IPS DF 6.9 (cell line): ENCODE measurements at regions not wholly inside any gene's neighbourhood (a gene's known extent, or its start where the extent isn't known, plus 50 kb on each side); places are given as distances from the start of the nearest gene placed in this dataset.

Experiments used
- DNase-seq: peaks from one replicate; pipeline ENCODE4 v3.0.0-alpha.2; 2013; ENCODE audit warnings: low read depth, low spot score
- H3K27ac ChIP-seq: one replicate; pipeline ENCODE4 v1.5.1; 2013; ENCODE audit warnings: low read length, control low read depth
- H3K27me3 ChIP-seq: 2 replicates; pipeline ENCODE4 v1.6.1; 2013; ENCODE audit warnings: mild to moderate bottlenecking, low read length; ENCODE audit not compliant: control insufficient read depth, insufficient read depth
- H3K36me3 ChIP-seq: 2 replicates; pipeline ENCODE4 v1.6.1; 2013; ENCODE audit warnings: low read length; ENCODE audit not compliant: control insufficient read depth, insufficient read depth
- H3K4me1 ChIP-seq: 2 replicates; pipeline ENCODE4 v1.6.1; 2013; ENCODE audit warnings: low read length; ENCODE audit not compliant: control insufficient read depth, insufficient read depth
- H3K4me3 ChIP-seq: 2 replicates; pipeline ENCODE4 v1.5.1; 2013; ENCODE audit warnings: mild to moderate bottlenecking, low read length
- H3K9me3 ChIP-seq: 2 replicates; pipeline ENCODE4 v1.6.1; 2013; ENCODE audit warnings: low read length, inconsistent platforms; ENCODE audit not compliant: control insufficient read depth, insufficient read depth
- WGBS: extraction: QIAGEN DNeasy Blood & Tissue Kit; methylation state at CpG from one replicate; pipeline ENCODE4 v1.1.7; 2013; ENCODE audit warnings: mixed read lengths, missing lambda C conversion rate; ENCODE audit not compliant: insufficient read length, insufficient coverage; 5-methylcytosine and 5-hydroxymethylcytosine counted together

GRCh38 chr11:69373251-69373635, 79.3 kb downstream of the MYEOV start:
- no peaks in the 10 kb centered on the region; the same call in 1 of the 2 replicates for H3K9me3 ChIP-seq
- WGBS = no CpG with 5 or more reads among the region's 2 CpGs

GRCh38 chr11:69374110-69374945, 80.4 kb downstream of the MYEOV start:
- H3K27ac ChIP-seq = no peak overlapping the region
- no peak for DNase-seq

More at GRCh38 chr11:69373251-69373635, 79.3 kb downstream of the MYEOV start:
- no peaks in the 10 kb centered on the region; the same call in 1 of the 2 replicates for H3K4me1 ChIP-seq
- no peak overlapping the region for H3K4me3 ChIP-seq
- H3K36me3 ChIP-seq = no peaks in the 10 kb centered on the region
- H3K27ac ChIP-seq = no peak overlapping the region
- no peaks in the 10 kb centered on the region for H3K27me3 ChIP-seq
- DNase-seq = no peak

DNA sequence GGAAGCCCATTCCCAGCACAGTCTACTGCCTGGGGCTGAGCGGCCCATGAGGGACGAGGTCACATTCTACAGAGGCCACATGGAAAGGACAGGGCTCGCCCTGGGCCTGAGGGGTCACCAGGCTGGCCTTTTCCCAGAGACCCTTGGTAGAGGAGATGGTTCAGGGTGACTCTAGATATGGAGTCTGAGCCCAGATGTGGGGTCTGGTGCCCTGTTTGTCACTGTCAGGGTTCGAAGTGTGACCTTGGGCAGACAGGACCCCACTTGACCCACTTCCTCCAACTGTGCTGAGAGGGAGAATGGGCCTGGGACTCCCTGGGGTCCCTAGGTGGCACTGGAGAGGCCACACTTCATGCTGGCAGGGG, 81.0 kb downstream of the MYEOV start:
- Histone ChIP-seq H3K27ac (no peak overlapping the region), H3K36me3 (no peaks in the 10 kb centered on the region), H3K9me3 (no peaks in the 10 kb centered on the region), H3K27me3 (no peaks in the 10 kb centered on the region), H3K4me1 (no peaks in the 10 kb centered on the region; the same call in 1 of the 2 replicates), H3K4me3 (no peak overlapping the region)
- no CpG with 5 or more reads among the region's 4 CpGs for WGBS
- no peak for DNase-seq

More at GRCh38 chr11:69374110-69374945, 80.4 kb downstream of the MYEOV start:
- Histone ChIP-seq H3K36me3 (no peaks in the 10 kb centered on the region), H3K27me3 (no peaks in the 10 kb centered on the region), H3K9me3 (no peaks in the 10 kb centered on the region), H3K4me1 (no peaks in the 10 kb centered on the region; the same call in 1 of the 2 replicates), H3K4me3 (no peak overlapping the region)
- no CpG with 5 or more reads among the region's 22 CpGs for WGBS

GRCh38 chr11:69375316-69376154, 81.6 kb downstream of the MYEOV start:
- Histone ChIP-seq H3K36me3 (no peaks in the 10 kb centered on the region), H3K9me3 (no peaks in the 10 kb centered on the region), H3K27ac (no peak overlapping the region), H3K27me3 (no peaks in the 10 kb centered on the region), H3K4me1 (no peaks in the 10 kb centered on the region; the same call in 1 of the 2 replicates), H3K4me3 (no peak overlapping the region)
- WGBS = no CpG with 5 or more reads among the region's 22 CpGs
- DNase-seq = no peak

DNA sequence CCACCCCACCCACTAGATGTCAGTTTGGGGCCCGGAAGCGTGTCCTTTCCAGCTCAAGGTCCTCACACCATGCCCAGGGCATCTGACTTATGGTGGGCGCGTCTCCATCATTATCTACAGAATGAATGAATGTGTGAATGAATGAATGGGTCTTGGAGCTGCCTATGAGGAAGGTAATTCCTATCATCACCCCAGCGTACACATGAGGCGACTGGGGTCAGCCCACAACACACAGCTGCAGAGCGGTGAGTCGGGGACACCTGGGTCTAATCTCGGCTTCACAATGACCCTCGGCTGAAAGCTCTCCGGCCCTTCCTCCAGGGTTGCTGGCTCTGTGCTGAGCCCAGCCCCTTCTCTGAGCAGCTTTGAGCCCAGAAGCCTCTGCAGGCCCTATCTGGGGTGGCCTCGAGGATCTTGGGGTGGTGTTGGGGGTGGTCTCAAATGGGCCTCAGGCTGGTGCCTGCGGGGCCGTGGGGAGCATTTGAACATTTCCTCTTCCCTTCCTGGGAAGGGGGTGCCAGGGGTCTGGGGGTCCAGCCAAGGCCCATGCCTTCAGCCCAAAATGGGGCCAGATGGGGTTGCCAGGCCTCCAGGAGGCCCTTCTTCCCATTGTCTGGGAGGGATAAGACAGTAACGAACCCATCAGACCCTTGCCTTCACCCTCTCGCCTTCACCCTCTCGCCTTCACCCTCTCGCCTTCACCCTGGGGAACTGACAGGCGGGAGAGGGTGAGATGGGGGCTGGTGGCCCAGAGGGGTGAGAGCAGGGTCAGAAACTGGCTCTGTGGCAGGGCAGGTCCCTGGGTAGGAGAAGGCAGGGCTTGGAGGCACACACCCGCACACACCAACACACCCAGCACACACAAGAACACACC, 82.4 kb downstream of the MYEOV start:
- Histone ChIP-seq H3K27me3 (no peaks in the 10 kb centered on the region), H3K9me3 (no peaks in the 10 kb centered on the region), H3K4me1 (no peaks in the 10 kb centered on the region; the same call in 1 of the 2 replicates), H3K4me3 (no peak overlapping the region), H3K36me3 (no peaks in the 10 kb centered on the region), H3K27ac (no peak overlapping the region)
- no peak for DNase-seq
- no CpG with 5 or more reads among the region's 20 CpGs for WGBS

GRCh38 chr11:69377029-69377952, 83.3 kb downstream of the MYEOV start:
- H3K36me3 ChIP-seq = no peaks in the 10 kb centered on the region
- no peak for DNase-seq
- H3K4me1 ChIP-seq = no peaks in the 10 kb centered on the region; the same call in 1 of the 2 replicates
- no CpG with 5 or more reads among the region's 54 CpGs for WGBS
- H3K9me3 ChIP-seq = no peaks in the 10 kb centered on the region
- H3K27me3 ChIP-seq = no peaks in the 10 kb centered on the region
- no peak overlapping the region for H3K4me3 ChIP-seq
- H3K27ac ChIP-seq = no peak overlapping the region

DNA sequence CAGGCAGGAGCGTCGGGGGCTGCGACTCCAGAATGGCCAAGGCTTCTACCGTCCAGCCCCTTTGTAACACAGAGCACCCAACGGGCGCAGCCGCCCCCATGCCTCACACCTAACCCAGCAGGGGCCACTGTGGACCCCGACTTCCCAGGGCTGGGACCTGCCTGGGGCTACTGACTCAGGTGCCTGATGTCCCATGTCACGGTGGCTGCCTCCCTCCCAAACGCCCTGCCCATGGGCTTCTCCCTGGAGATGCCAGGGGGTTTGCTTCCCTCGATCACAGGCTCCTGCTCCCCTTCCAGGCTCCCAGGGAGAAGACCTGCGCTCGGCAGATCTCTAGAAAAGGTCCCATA, 84.0 kb downstream of the MYEOV start:
- Histone ChIP-seq H3K4me3 (no peak overlapping the region), H3K36me3 (no peaks in the 10 kb centered on the region), H3K9me3 (no peaks in the 10 kb centered on the region), H3K27me3 (no peaks in the 10 kb centered on the region), H3K4me1 (no peaks in the 10 kb centered on the region; the same call in 1 of the 2 replicates), H3K27ac (no peak overlapping the region)
- WGBS = no CpG with 5 or more reads among the region's 13 CpGs
- DNase-seq = no peak

DNA sequence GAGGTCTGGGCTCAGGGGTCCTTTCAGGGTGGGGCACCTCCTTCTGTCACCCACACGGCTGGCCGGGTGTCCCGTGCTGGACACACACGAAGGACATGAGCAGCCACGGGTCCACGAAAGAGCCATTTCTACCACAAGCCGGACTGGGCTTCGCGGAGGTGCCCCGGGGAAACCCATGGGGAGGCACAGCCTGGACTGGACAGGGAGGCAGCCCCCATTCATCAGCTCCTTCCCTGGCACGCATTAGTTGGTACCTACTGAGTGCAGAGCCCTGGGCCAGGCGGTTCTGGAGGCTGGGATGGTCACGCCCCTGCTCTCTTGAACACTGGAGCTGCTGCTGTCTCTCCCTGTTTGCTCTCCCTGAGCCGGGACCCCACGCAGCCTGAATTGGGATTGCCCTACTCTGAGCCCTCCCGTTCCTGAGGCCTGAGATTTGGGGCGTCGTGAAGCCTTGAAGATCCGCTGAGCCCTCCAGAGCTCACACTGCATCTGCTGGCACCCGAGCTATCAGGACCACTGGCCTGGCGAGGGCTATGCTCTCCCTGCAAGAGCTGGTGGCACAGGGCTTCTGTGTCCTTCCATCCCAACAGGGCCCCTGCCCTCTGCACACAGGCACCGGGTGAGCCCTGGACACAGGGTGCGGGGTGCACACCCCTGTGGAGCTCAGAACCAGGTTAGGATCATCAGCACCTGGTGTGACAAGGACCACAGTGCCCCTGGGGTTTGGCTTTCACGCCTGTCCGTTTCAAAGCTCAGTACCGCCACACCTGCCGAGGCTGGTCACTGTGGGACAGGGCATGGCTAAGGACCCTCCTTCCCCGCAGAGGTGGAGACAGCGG, 84.6 kb downstream of the MYEOV start:
- no peaks in the 10 kb centered on the region; the same call in 1 of the 2 replicates for H3K4me1 ChIP-seq
- H3K27me3 ChIP-seq = no peaks in the 10 kb centered on the region
- H3K9me3 ChIP-seq = no peaks in the 10 kb centered on the region
- H3K4me3 ChIP-seq = no peak overlapping the region
- no CpG with 5 or more reads among the region's 29 CpGs for WGBS
- H3K36me3 ChIP-seq = no peaks in the 10 kb centered on the region
- no peak for DNase-seq
- no peak overlapping the region for H3K27ac ChIP-seq

- WGBS = no CpG with 5 or more reads among the region's 20 CpGs
- no peaks in the 10 kb centered on the region; the same call in 1 of the 2 replicates for H3K4me1 ChIP-seq
- no peaks in the 10 kb centered on the region for H3K9me3 ChIP-seq
- H3K27me3 ChIP-seq = no peaks in the 10 kb centered on the region
- no peaks in the 10 kb centered on the region for H3K36me3 ChIP-seq
- no peak overlapping the region for H3K4me3 ChIP-seq
- DNase-seq = no peak
- no peak overlapping the region for H3K27ac ChIP-seq
Observed at GRCh38 chr11:69380451-69380901, 86.5 kb downstream of the MYEOV start.
